GM18511 (cell line): ENCODE measurements at regions not wholly inside any gene's neighbourhood (a gene's known extent, or its start where the extent isn't known, plus 50 kb on each side); places are given as distances from the start of the nearest gene placed in this dataset.
A peak's percentile ranks its signal among the peaks of the same experiment; 100 is the strongest.
"Not testable (repeated sequence)": the region's sequence is repeated elsewhere in the genome, so short reads cannot be mapped to it uniquely, and the experiment has no call there.

Experiments used
- ATAC-seq: cut with Tn5 transposase; IDR thresholded peaks from one replicate; pipeline ENCODE4 v1.9.1; 2021; ENCODE audit warnings: mild to moderate bottlenecking, moderate library complexity; ENCODE audit not compliant: unreplicated experiment

GRCh38 chr1:87398641-87399040 is 70.0 kb downstream of the LMO4 start:
- ATAC-seq = no peak

- ATAC-seq = no peak
Measured at GRCh38 chr1:87399264-87399663, 70.6 kb downstream of the LMO4 start.

GRCh38 chr1:87399701-87400100 is 71.0 kb downstream of the LMO4 start:
- no peak for ATAC-seq

- no peak for ATAC-seq
Measured at GRCh38 chr1:87400813-87401212, 72.1 kb downstream of the LMO4 start.

GRCh38 chr1:87402241-87403002 is 73.7 kb downstream of the LMO4 start:
- no peak for ATAC-seq

GRCh38 chr1:87403061-87403820 is 74.6 kb downstream of the LMO4 start:
- no peak for ATAC-seq

- no peak for ATAC-seq
Measured at GRCh38 chr1:87404296-87404695, 75.6 kb downstream of the LMO4 start.

GRCh38 chr1:87408665-87409248 is 80.1 kb downstream of the LMO4 start:
- no peak for ATAC-seq

GRCh38 chr1:87410776-87411480 is 82.2 kb downstream of the LMO4 start:
- peak; percentile 51 for ATAC-seq

GRCh38 chr1:87413846-87414245 is 85.2 kb downstream of the LMO4 start:
- ATAC-seq = not testable (repeated sequence)

GRCh38 chr1:87418048-87418447 is 89.4 kb downstream of the LMO4 start:
- ATAC-seq = no peak

- ATAC-seq = no peak
Measured at GRCh38 chr1:87421809-87422208, 93.1 kb downstream of the LMO4 start.

GRCh38 chr1:87424541-87424940 is 95.9 kb downstream of the LMO4 start:
- no peak for ATAC-seq

- ATAC-seq = no peak
Measured at GRCh38 chr1:87426463-87427249, 98.0 kb downstream of the LMO4 start.

GRCh38 chr1:87428367-87428766 is 99.7 kb downstream of the LMO4 start:
- no peak for ATAC-seq

GRCh38 chr1:87428883-87429282 is 100.2 kb downstream of the LMO4 start:
- no peak for ATAC-seq

- no peak for ATAC-seq
Measured at GRCh38 chr1:87432685-87433084, 104.0 kb downstream of the LMO4 start.

- not testable (repeated sequence) for ATAC-seq
Measured at GRCh38 chr1:87433101-87433500, 104.4 kb downstream of the LMO4 start.

- no peak for ATAC-seq
Measured at GRCh38 chr1:87435484-87435883, 106.8 kb downstream of the LMO4 start.

GRCh38 chr1:87436115-87436514 is 107.4 kb downstream of the LMO4 start:
- ATAC-seq = not testable (repeated sequence)
